ENCODE measurements at regions not wholly inside any gene's neighbourhood (a gene's known extent, or its start where the extent isn't known, plus 50 kb on each side); places are given as distances from the start of the nearest gene placed in this dataset.

GRCh38 chr12:106001105-106001836, 137.5 kb downstream of the NUAK1 start:
- no peak for DNase-seq

- DNase-seq: no peak
Measured at GRCh38 chr12:106001837-106002218, 136.9 kb downstream of the NUAK1 start.

- DNase-seq: no peak
Measured at GRCh38 chr12:106003297-106003696, 135.5 kb downstream of the NUAK1 start.

- no peak for DNase-seq
Measured at GRCh38 chr12:106004289-106004688, 134.5 kb downstream of the NUAK1 start.

GRCh38 chr12:106006382-106006781, 132.4 kb downstream of the NUAK1 start:
- peak; percentile 14 for DNase-seq

- DNase-seq: no peak
Measured at GRCh38 chr12:106006940-106007339, 131.8 kb downstream of the NUAK1 start.

- DNase-seq: no peak
Measured at GRCh38 chr12:106010741-106011140, 128.0 kb downstream of the NUAK1 start.

Measured in eye (tissue), 1 donor.